Pancreas (tissue), 10 donors: ENCODE measurements at regions not wholly inside any gene's neighbourhood (a gene's known extent, or its start where the extent isn't known, plus 50 kb on each side); places are given as distances from the start of the nearest gene placed in this dataset.
"Not testable (repeated sequence)": the region's sequence is repeated elsewhere in the genome, so short reads cannot be mapped to it uniquely, and the experiment has no call there.

Experiments
- ATAC-seq, 4 donors: fragments of 200-7000 bp; cut with Tn5 transposase; one replicate each; pipeline versions ENCODE4 v1.8.0 to v1.9.1; 2020; ENCODE audit warnings: mild to moderate bottlenecking in 4 of 4, moderate library complexity in 4 of 4
- DNase-seq, 6 donors: peaks; one replicate each; pipeline ENCODE4 v3.0.0-alpha.2; 2020
- FAIRE-seq: peaks from 2 replicates; lab custom pipeline; 2012; peaks lifted over from hg19 to GRCh38; lab: Jason Lieb, UNC
- H3K27ac ChIP-seq, 4 donors: fragments of 200-600 bp; sonication (generic); 1 replicate in 3 of 4; 2 replicates in 1 of 4; pipeline versions ENCODE4 v1.5.0 to v1.8.0; 2020
- H3K27me3 ChIP-seq, 4 donors: fragments of 200-600 bp; one replicate each; pipeline ENCODE4 v1.8.0; 2021
- H3K36me3 ChIP-seq, 3 donors: fragments of 200-600 bp; sonication (generic) in 1 of 3; one replicate each; pipeline versions ENCODE4 v1.5.0 to v1.8.0; 2020 to 2021
- H3K4me1 ChIP-seq, 3 donors: fragments of 200-600 bp; one replicate each; pipeline ENCODE4 v1.8.0; 2021
- H3K4me3 ChIP-seq, 4 donors: fragments of 200-600 bp; sonication (generic) in 2 of 4; one replicate each; pipeline versions ENCODE4 v1.5.0 to v1.8.0; 2020 to 2021
- H3K9me3 ChIP-seq, 4 donors: fragments of 200-600 bp; one replicate each; pipeline ENCODE4 v1.8.0; 2021
- CTCF ChIP-seq, 4 donors: fragments of 200-600 bp; sonication (generic) in 3 of 4; IDR thresholded peaks; one replicate each; pipeline versions ENCODE4 v1.5.0 to v1.8.0; 2021; ENCODE audit warnings: antibody characterized with exemption in 4 of 4
- WGBS, 2 donors: extraction: QIAGEN DNeasy Blood & Tissue Kit; methylation state at CpG; one replicate each; pipeline ENCODE4 v1.1.7; 2013; 5-methylcytosine and 5-hydroxymethylcytosine counted together
- intact Hi-C, 3 donors: fragments of 100-400 bp; cut with DNase I; formaldehyde crosslinking; loops; one replicate each; pipeline versions ENCODE4 v1.11.1 to v1.14.2; 2022
- donor health status: healthy with polysubstance abuse.
- donor health status: DM: no; HTN: no; CAD: no; lungs with moderate emphysema.
- donor health status: DM: no; HTN: no; CAD: no.
- donor health status: control.
- donor health status: control.
- donor health status: Bipolar disorder and iron deficiency.
- donor health status: DM: yes; HTN: yes; CAD: no.
- donor health status: DM: no; HTN: no; CAD: no.
- donor health status: DM: no; HTN: no; CAD: no.
- donor health status: DM: yes; HTN: yes; CAD: no.

DNA sequence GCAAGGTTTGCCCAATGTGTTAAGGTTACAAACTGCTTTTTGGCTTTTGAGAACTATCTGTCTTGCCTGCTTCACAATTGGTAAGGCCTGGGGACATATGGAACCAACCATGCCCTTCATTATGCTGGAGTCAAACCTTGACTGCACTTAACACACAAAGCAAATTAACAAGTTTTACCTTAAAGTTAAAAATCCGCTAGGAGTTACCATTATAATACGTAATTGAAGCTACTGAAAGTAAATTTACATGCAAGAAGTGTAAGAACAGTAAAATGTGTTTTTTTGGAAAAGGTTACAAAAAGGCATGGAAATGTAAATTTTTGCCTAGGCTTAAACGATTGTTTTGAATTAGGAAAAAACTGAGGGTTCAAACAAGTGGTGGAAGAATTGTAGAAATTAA, 69.7 kb downstream of the BMP15 start:
- no peaks in the 10 kb centered on the region for H3K36me3 ChIP-seq
- no peak for DNase-seq
- no peak for FAIRE-seq
- no peak overlapping the region for H3K27ac ChIP-seq
- H3K27me3 ChIP-seq = peaks cover 0 to 25% (median 3%) of the 10 kb centered on the region in 4 donors
- H3K4me1 ChIP-seq = no peaks in the 10 kb centered on the region
- no peaks in the 10 kb centered on the region for H3K9me3 ChIP-seq
- no peak for ATAC-seq
- WGBS, 2 donors = 57 to 77% methylated on average over 3 of the region's 3 CpGs
- TF ChIP-seq CTCF (IDR thresholded peaks at IDR 0.05) = no peak
- intact Hi-C loops = loop anchor here in 1 of 3 donors (10.0 kb wide), 1 partner anchor 285 kb away; no protein-coding TSS in a partner anchor
- no peak overlapping the region for H3K4me3 ChIP-seq

DNA sequence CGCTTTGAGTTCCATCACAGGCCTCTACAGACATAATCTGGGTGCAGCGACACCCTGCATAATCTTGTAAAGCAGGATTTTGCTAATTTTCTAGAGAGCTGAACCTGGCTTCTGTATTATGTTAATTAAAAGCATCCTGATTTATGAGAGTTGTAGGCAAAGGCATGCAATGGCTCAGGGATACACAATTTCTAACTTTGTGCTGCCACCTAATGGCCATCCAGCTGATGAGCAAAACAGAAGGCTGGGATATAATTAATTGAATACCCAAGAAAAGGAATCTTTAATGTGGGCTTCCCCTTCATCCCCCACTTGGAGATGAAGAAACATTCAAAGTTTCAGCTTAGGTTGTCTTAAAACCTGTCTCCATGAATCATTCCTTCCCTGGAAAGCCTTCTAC, 78.1 kb downstream of the BMP15 start:
- Histone ChIP-seq H3K36me3 (no peaks in the 10 kb centered on the region), H3K4me3 (no peak overlapping the region), H3K4me1 (no peaks in the 10 kb centered on the region), H3K27me3 (peaks cover 0 to 14% (median 0%) of the 10 kb centered on the region in 4 donors), H3K9me3 (no peaks in the 10 kb centered on the region), H3K27ac (no peak overlapping the region)
- DNase-seq (peak in 1 of 6 donors; percentile 22), FAIRE-seq (peak; percentile 17), ATAC-seq (peak in 3 of 4 donors; percentile 54 to 72 (median 68))
- WGBS, 2 donors = 28 to 46% methylated on average over 2 of the region's 2 CpGs
- TF ChIP-seq CTCF (IDR thresholded peaks at IDR 0.05) = peak in 2 of 4 donors; percentile 31 to 47
- intact Hi-C loops = loop anchor here in 2 of 3 donors (5.0 to 10.0 kb wide), 2 partner anchors 294 to 301 kb away; no protein-coding TSS in a partner anchor

DNA sequence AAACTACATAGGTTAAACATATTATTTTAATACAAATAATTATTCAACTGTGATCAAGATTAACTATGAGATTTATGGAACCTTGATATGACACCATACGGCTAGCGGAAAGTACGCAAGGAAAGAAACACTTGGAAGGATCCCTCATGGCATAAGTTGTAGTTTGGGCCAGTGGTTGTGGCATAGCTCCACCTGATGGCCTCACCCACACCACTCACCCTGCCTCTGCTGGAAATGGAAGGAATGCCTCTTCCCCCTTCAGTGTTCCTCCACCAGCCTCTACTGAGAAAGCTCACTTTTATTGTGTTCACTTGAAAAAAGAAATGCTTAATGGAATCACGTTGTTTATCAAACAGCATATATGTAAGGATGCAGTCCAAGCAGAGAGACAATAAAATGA, 86.4 kb downstream of the BMP15 start:
- Histone ChIP-seq H3K4me1 (no peaks in the 10 kb centered on the region), H3K36me3 (no peaks in the 10 kb centered on the region), H3K27ac (no peak overlapping the region), H3K9me3 (no peaks in the 10 kb centered on the region), H3K27me3 (no peaks in the 10 kb centered on the region), H3K4me3 (no peak overlapping the region)
- no peak for TF ChIP-seq CTCF (IDR thresholded peaks at IDR 0.05)
- FAIRE-seq (no peak), DNase-seq (no peak), ATAC-seq (no peak)
- WGBS, 2 donors = 49 to 58% methylated on average over 4 of the region's 4 CpGs
- intact Hi-C loops = no loop called here

- H3K4me3 ChIP-seq, H3K9me3 ChIP-seq, intact Hi-C loops, H3K27ac ChIP-seq, ATAC-seq, H3K36me3 ChIP-seq, H3K4me1 ChIP-seq, DNase-seq, H3K27me3 ChIP-seq: not testable (repeated sequence)
- WGBS, 2 donors = 46 to 57% methylated on average over 3 of the region's 4 CpGs
- peak; percentile 51 for FAIRE-seq
Observed at GRCh38 chrX:51000384-51000783, 89.8 kb downstream of the BMP15 start.

DNA sequence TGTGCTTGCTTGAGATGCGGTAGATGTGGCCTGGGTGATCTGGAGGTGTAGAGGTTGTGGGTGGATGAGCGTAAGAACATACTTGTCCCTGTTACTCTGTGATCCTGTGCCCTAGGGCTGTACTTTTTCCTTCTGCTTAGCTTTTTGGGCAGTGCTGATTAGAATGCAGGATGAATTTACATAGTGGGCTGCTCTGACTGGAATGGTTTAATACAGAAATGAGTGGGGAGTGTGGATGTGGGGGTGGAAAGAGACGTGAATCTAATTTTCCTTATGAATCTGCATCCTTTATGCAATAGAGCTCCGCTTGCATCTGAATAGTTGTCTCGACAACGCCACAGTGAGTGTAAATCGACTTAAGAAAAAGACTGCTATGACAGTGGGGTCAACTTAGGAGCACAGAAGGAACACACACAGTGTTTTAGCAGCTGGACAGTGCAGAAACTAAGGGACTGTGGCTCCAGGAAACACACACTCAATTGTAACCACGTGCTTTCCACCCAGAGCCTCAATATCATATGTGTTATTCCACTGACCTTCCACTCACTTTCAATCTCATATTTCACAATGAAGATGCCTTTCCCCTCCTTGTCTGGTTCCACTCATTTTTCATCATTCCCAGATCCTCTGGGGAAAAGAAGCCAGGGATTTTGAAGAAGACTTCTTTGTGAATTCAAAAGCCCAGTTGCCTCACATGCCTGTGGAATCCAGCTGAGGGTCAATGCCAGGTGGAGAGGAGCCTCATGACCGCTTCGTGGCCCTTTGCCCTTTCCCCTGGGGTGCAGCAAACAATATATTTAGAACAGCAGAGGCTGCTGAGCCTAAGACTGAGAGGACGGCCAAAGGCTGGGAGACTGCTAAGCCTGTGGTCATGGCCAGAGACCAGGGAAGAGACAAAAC, 91.4 kb downstream of the BMP15 start:
- intact Hi-C loops, DNase-seq, H3K36me3 ChIP-seq, H3K4me1 ChIP-seq, H3K9me3 ChIP-seq, H3K27ac ChIP-seq, FAIRE-seq, H3K27me3 ChIP-seq, H3K4me3 ChIP-seq: not testable (repeated sequence)
- ATAC-seq = peak in 1 of 4 donors; percentile 11
- WGBS, 2 donors = 64 to 74% methylated on average over 11 of the region's 11 CpGs

DNA sequence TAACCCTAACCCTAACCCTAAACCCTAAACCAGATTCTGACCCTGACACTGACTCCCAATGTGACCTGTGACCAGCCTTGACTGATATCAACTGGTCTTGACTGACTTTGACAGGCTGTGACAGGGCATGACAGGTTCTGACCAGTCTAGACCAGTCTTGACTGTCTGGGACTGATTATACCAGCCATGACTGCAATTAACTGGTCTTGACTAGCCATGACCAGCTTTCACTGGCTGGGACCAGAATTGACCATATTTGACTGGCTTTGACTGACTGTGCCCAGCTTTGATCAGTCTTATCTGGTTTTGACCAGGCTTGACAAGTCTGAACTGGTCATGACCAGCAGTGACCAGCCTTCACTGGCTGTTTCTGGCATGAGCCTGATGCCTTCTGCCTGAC, 95.5 kb downstream of the BMP15 start:
- H3K4me3 ChIP-seq = no peak overlapping the region
- no peak overlapping the region for H3K27ac ChIP-seq
- no peak for DNase-seq
- H3K27me3 ChIP-seq = no peaks in the 10 kb centered on the region
- no peak for FAIRE-seq
- no peak for TF ChIP-seq CTCF (IDR thresholded peaks at IDR 0.05)
- no peak for ATAC-seq
- H3K4me1 ChIP-seq = no peaks in the 10 kb centered on the region
- intact Hi-C loops = no loop called here
- no peaks in the 10 kb centered on the region for H3K36me3 ChIP-seq
- H3K9me3 ChIP-seq = no peaks in the 10 kb centered on the region
